ENCODE measurements at regions not wholly inside any gene's neighbourhood (a gene's known extent, or its start where the extent isn't known, plus 50 kb on each side); places are given as distances from the start of the nearest gene placed in this dataset.

DNA sequence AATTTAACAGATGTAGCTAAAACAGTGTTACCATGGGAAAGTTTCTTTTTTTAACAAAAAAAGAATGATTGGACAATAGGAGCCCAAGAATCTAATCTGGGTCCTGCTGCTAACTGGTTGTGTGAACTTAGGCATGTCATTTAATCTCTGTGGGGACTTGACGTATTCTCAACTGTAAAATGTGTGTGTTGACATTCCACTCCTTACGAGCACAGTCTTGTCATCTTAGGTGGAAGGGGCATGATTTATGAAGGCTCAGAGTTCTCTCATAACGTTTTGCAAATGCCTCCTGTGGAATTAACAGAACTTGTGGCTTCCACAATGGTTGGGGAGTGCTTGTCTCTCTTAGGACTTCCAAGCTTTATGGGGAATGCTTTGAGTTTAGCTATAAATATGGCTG lies 125.9 kb upstream of the SATB2 start:
- intact Hi-C loops (cut with micrococcal nuclease; ENCODE audit: unreplicated experiment) (no loop called here), in situ Hi-C loops (cut with MboI) (no loop called here)
- ATAC-seq: no peak
- Histone ChIP-seq H2AFZ (ENCODE audit: control insufficient read depth, low read depth, low read length) (no peak overlapping the region), H3K4me1 (ENCODE audit: control insufficient read depth, insufficient read depth, low read length) (no peaks in the 10 kb centered on the region), H3K79me2 (ENCODE audit: control insufficient read depth, insufficient read depth, low read length) (no peaks in the 10 kb centered on the region), H3K36me3 (ENCODE audit: control insufficient read depth in 2 of 2, insufficient read depth in 2 of 2, low read length in 1 of 2) (no peaks in the 10 kb centered on the region), H3K9me3 (replicated peaks; ENCODE audit: control insufficient read depth, insufficient read depth, low read length) (no peaks in the 10 kb centered on the region), H3K9ac (ENCODE audit: control insufficient read depth, insufficient read depth, low read length) (no peak overlapping the region), H4K20me1 (ENCODE audit: control insufficient read depth, insufficient read depth) (no peaks in the 10 kb centered on the region), H3K27me3 (replicated peaks in 1 of 2; ENCODE audit: control insufficient read depth in 2 of 2, insufficient read depth in 2 of 2, low read length in 1 of 2) (peaks cover 0 to 8% of the 10 kb centered on the region in 2 experiments; a peak in 2 of 4 replicates), H3K27ac (ENCODE audit: control insufficient read depth, insufficient read depth) (no peak overlapping the region), H3K4me3 (no peak overlapping the region), H3K4me2 (ENCODE audit: control insufficient read depth, insufficient read depth) (no peak overlapping the region)
- no peak for FAIRE-seq
- CTCF ChIA-PET: interaction anchor here (0.6 kb wide), 1 partner anchor 8 kb away, joined by 3 read pairs; no protein-coding TSS in a partner anchor
- BruUV-seq (replicated peaks): no TSS peak
- DNase-seq (ENCODE audit: low read depth, low spot score): no peak
- SMC1A ChIA-PET (ENCODE audit: uncharacterized antibody, unreplicated experiment): no interaction called here
- TF ChIP-seq TCF12 (IDR thresholded peaks at IDR 0.05; ENCODE audit: low read depth, low read length): no peak
- TF ChIP-seq, protein P1, sequence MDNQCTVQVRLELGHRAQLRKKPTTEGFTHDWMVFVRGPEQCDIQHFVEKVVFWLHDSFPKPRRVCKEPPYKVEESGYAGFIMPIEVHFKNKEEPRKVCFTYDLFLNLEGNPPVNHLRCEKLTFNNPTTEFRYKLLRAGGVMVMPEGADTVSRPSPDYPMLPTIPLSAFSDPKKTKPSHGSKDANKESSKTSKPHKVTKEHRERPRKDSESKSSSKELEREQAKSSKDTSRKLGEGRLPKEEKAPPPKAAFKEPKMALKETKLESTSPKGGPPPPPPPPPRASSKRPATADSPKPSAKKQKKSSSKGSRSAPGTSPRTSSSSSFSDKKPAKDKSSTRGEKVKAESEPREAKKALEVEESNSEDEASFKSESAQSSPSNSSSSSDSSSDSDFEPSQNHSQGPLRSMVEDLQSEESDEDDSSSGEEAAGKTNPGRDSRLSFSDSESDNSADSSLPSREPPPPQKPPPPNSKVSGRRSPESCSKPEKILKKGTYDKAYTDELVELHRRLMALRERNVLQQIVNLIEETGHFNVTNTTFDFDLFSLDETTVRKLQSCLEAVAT (IDR thresholded peaks at IDR 0.05): no peak
- no peak for TF ChIP-seq STAT1 (conservative IDR thresholded peaks at IDR 0.05)
- TF ChIP-seq SPI1 (IDR thresholded peaks at IDR 0.05; ENCODE audit: borderline replicate concordance, insufficient read depth, low read depth, low read length): no peak
- TF ChIP-seq CHD4 (IDR thresholded peaks at IDR 0.05): no peak
- TF ChIP-seq, protein P2, sequence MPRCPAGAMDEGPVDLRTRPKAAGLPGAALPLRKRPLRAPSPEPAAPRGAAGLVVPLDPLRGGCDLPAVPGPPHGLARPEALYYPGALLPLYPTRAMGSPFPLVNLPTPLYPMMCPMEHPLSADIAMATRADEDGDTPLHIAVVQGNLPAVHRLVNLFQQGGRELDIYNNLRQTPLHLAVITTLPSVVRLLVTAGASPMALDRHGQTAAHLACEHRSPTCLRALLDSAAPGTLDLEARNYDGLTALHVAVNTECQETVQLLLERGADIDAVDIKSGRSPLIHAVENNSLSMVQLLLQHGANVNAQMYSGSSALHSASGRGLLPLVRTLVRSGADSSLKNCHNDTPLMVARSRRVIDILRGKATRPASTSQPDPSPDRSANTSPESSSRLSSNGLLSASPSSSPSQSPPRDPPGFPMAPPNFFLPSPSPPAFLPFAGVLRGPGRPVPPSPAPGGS (IDR thresholded peaks at IDR 0.05; ENCODE audit: borderline replicate concordance, insufficient read depth, low read depth, low read length, poor library complexity, severe bottlenecking): no peak
- TF ChIP-seq NFXL1 (IDR thresholded peaks at IDR 0.05; ENCODE audit: borderline replicate concordance): no peak
- TF ChIP-seq ZNF217 (IDR thresholded peaks at IDR 0.05): no peak
- TF ChIP-seq ZNF622 (IDR thresholded peaks at IDR 0.05): no peak
- no peak for TF ChIP-seq RB1 (IDR thresholded peaks at IDR 0.05; ENCODE audit: borderline replicate concordance)
- TF ChIP-seq FOXM1 (IDR thresholded peaks at IDR 0.05; ENCODE audit: low read depth, low read length): no peak
- TF ChIP-seq, protein P3, sequence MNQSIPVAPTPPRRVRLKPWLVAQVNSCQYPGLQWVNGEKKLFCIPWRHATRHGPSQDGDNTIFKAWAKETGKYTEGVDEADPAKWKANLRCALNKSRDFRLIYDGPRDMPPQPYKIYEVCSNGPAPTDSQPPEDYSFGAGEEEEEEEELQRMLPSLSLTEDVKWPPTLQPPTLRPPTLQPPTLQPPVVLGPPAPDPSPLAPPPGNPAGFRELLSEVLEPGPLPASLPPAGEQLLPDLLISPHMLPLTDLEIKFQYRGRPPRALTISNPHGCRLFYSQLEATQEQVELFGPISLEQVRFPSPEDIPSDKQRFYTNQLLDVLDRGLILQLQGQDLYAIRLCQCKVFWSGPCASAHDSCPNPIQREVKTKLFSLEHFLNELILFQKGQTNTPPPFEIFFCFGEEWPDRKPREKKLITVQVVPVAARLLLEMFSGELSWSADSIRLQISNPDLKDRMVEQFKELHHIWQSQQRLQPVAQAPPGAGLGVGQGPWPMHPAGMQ (IDR thresholded peaks at IDR 0.05; ENCODE audit: borderline replicate concordance): no peak
- TF ChIP-seq, protein P4, sequence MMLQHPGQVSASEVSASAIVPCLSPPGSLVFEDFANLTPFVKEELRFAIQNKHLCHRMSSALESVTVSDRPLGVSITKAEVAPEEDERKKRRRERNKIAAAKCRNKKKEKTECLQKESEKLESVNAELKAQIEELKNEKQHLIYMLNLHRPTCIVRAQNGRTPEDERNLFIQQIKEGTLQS (IDR thresholded peaks at IDR 0.05; ENCODE audit: borderline replicate concordance, extremely low read depth, low read depth, low read length): no peak
- TF ChIP-seq KAT2A (conservative IDR thresholded peaks at IDR 0.05; ENCODE audit: control insufficient read depth, low read depth, low read length): no peak
- POLR2A ChIA-PET: no interaction called here
- RAD21 ChIA-PET (ENCODE audit: unreplicated experiment): no interaction called here
- WGBS (ENCODE audit: insufficient coverage, insufficient replicate concordance, low lambda C conversion rate, missing lambda C conversion rate): 9% methylated on average over 3 of the region's 3 CpGs
